Right lobe of liver (tissue), 4 donors: ENCODE measurements at regions not wholly inside any gene's neighbourhood (a gene's known extent, or its start where the extent isn't known, plus 50 kb on each side); places are given as distances from the start of the nearest gene placed in this dataset.

ENCODE experiments used
- CTCF ChIP-seq, 4 donors: fragments of 200-600 bp in 3 of 4; fragments of 450-650 bp in 1 of 4; IDR thresholded peaks; one replicate each; pipeline versions ENCODE4 v1.5.1 to v1.8.0; 2016 to 2022; ENCODE audit warnings: antibody characterized with exemption in 4 of 4, mild to moderate bottlenecking in 2 of 4
- POLR2A ChIP-seq: fragments of 450-650 bp; IDR thresholded peaks from one replicate; pipeline ENCODE4 v1.6.1; 2017; ENCODE audit warnings: antibody characterized with exemption, mild to moderate bottlenecking
- donor health status: DM: no; HTN: no; CAD: no.
- donor health status: DM: no; HTN: no; CAD: no.
- donor health status: DM: no; HTN: yes; CAD: no.

DNA sequence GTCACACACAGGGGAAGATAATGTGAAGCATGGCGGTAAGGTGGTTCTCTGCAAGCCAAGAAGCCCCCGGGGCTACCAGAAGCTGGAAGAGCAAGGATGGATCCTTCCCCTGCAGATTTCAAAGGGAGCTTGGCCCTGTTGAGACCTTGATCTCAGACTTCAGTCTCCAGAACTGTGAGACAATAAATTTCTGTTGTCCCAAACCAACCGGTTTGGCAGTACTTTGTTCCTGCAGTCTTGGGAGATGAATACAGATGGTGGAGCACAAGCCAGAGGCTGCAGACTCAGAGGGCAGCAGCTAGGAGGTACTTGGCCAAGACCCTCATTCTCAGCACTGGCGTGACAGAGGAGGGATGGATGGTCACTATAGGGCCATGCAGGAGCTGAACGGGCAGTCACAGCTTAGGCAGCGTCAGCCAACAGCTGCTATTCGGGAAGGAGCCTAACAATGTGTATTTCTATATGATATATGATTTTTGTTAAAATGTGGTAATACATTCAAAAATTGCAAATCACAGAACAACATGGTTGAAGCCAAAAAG, 387.3 kb downstream of the TNS3 start:
- TF ChIP-seq CTCF (IDR thresholded peaks at IDR 0.05) (no peak), POLR2A (no peak)
